Peyer's patch (tissue), 4 donors: ENCODE measurements at regions not wholly inside any gene's neighbourhood (a gene's known extent, or its start where the extent isn't known, plus 50 kb on each side); places are given as distances from the start of the nearest gene placed in this dataset.

Experiments used
- CTCF ChIP-seq, 6 experiments: fragments of 450-650 bp in 4 of 6; fragments of 200-600 bp in 2 of 6; sonication (generic) in 1 of 6; IDR thresholded peaks; one replicate each; pipeline ENCODE4 v1.5.1; 2017 to 2019; ENCODE audit warnings: antibody characterized with exemption in 6 of 6, mild to moderate bottlenecking in 3 of 6, moderate library complexity in 1 of 6
- POLR2A ChIP-seq, 2 donors: fragments of 450-650 bp; IDR thresholded peaks; one replicate each; pipeline ENCODE4 v1.5.1; 2017; ENCODE audit warnings: antibody characterized with exemption in 2 of 2, mild to moderate bottlenecking in 2 of 2, moderate library complexity in 2 of 2

GRCh38 chr10:27450225-27450624, 53.9 kb upstream of the RAB18 start:
- TF ChIP-seq POLR2A (IDR thresholded peaks at IDR 0.05) (no peak), CTCF (IDR thresholded peaks at IDR 0.05) (no peak)
